ENCODE measurements at regions not wholly inside any gene's neighbourhood (a gene's known extent, or its start where the extent isn't known, plus 50 kb on each side); places are given as distances from the start of the nearest gene placed in this dataset.

GRCh38 chr21:15209224-15209623, 144.4 kb upstream of the NRIP1 start:
- no peak overlapping the region for H3K27ac ChIP-seq (ENCODE audit: extremely low read depth, low read depth, low read length)
- no peaks in the 10 kb centered on the region for H3K9me3 ChIP-seq (ENCODE audit: control insufficient read depth, insufficient read depth, low read depth, low read length)
- H3K4me3 ChIP-seq (ENCODE audit: low read depth, low read length) = no peak overlapping the region
- H3K36me3 ChIP-seq (ENCODE audit: control insufficient read depth in 2 of 2, insufficient read depth in 1 of 2, low read length in 2 of 2) = no peaks in the 10 kb centered on the region
- TF ChIP-seq ZNF76 (tag by site-specific recombination; IDR thresholded peaks at IDR 0.05; ENCODE audit: borderline replicate concordance, low read depth) (no peak), ZBTB6 (tag by site-specific recombination; IDR thresholded peaks at IDR 0.05) (no peak), AEBP2 (tag by site-specific recombination; IDR thresholded peaks at IDR 0.05; ENCODE audit: borderline replicate concordance) (no peak), CTCF (tag by site-specific recombination; IDR thresholded peaks at IDR 0.05) (no peak), PRDM4 (tag by site-specific recombination; IDR thresholded peaks at IDR 0.05) (no peak), ZSCAN23 (tag by site-specific recombination; IDR thresholded peaks at IDR 0.05) (no peak), ZNF366 (tag by site-specific recombination; conservative IDR thresholded peaks at IDR 0.05) (no peak), ZBTB44 (tag by site-specific recombination; IDR thresholded peaks at IDR 0.05) (no peak), YY2 (tag by site-specific recombination; IDR thresholded peaks at IDR 0.05) (no peak), HOXC10 (CRISPR knock-in tag; IDR thresholded peaks at IDR 0.05) (no peak), SCRT2 (tag by site-specific recombination; IDR thresholded peaks at IDR 0.05) (no peak), ZSCAN18 (tag by site-specific recombination; IDR thresholded peaks at IDR 0.05) (no peak), ZNF394 (tag by site-specific recombination; IDR thresholded peaks at IDR 0.05; ENCODE audit: borderline replicate concordance) (no peak), ZNF449 (tag by site-specific recombination; IDR thresholded peaks at IDR 0.05) (no peak), SETDB1 (IDR thresholded peaks at IDR 0.05; ENCODE audit: insufficient read length, low read length) (no peak)
- CTCF ChIA-PET = interaction anchor here (0.7 kb wide), 1 partner anchor 380 kb away, joined by 3 read pairs; no protein-coding TSS in a partner anchor
- POLR2A ChIA-PET = no interaction called here
- H3K4me1 ChIP-seq (ENCODE audit: control insufficient read depth, insufficient read depth, low read length) = peaks cover 16% of the 10 kb centered on the region

All from HEK293 (cell line).